Type B pancreatic cell (in vitro differentiated cells): ENCODE measurements at regions not wholly inside any gene's neighbourhood (a gene's known extent, or its start where the extent isn't known, plus 50 kb on each side); places are given as distances from the start of the nearest gene placed in this dataset.

Source experiments
- DNase-seq: peaks from one replicate; pipeline ENCODE4 v3.0.0; 2021; ENCODE audit warnings: mixed read lengths; ENCODE audit not compliant: unreplicated experiment; ENCODE audit errors: extremely low spot score
- H3K27ac Mint-ChIP-seq: 2 replicates; pipeline ENCODE4 v1.8.0; 2021; ENCODE audit warnings: mild to moderate bottlenecking, mixed read lengths
- H3K27me3 Mint-ChIP-seq: 2 replicates; pipeline ENCODE4 v1.8.0; 2021; ENCODE audit warnings: mixed read lengths
- H3K36me3 Mint-ChIP-seq: 2 replicates; pipeline ENCODE4 v1.8.0; 2021; ENCODE audit warnings: mixed read lengths
- H3K4me1 Mint-ChIP-seq: one replicate; pipeline ENCODE4 v1.8.0; 2021; ENCODE audit warnings: mixed read lengths; ENCODE audit not compliant: unreplicated experiment
- H3K4me3 Mint-ChIP-seq: 2 replicates; pipeline ENCODE4 v1.8.0; 2021; ENCODE audit warnings: mild to moderate bottlenecking, mixed read lengths
- H3K9me3 Mint-ChIP-seq: 2 replicates; pipeline ENCODE4 v1.8.0; 2021; ENCODE audit warnings: mixed read lengths
- TF ChIP-seq, protein P1 (sequence below): fragments of 200-600 bp; sonication (generic); conservative IDR thresholded peaks from 2 replicates; pipeline ENCODE4 v1.5.0; 2021; ENCODE audit warnings: antibody characterized with exemption, mild to moderate bottlenecking

DNA sequence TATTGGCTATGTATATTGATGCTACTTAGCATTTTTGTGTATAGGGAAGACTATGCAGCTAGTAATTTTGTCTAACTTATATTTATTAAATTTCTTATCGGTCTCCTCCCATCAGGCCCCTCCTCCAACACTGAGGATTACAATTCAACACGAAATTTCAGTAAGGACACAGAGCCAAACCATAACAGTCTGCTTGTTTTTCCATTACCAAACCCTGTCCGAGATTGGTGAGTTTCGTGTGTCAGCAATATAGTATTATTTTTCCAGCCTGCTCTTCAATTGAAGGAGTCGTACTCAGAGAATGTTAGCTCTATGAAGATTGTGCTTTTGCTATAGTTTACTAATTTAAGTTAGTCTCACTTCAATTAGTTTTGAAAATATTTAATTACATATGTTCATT lies 1495.3 kb downstream of the MRPL39 start:
- DNase-seq, result no peak
- H3K36me3 Mint-ChIP-seq, result no peaks in the 10 kb centered on the region
- H3K27me3 Mint-ChIP-seq, result no peaks in the 10 kb centered on the region
- TF ChIP-seq, protein P1, sequence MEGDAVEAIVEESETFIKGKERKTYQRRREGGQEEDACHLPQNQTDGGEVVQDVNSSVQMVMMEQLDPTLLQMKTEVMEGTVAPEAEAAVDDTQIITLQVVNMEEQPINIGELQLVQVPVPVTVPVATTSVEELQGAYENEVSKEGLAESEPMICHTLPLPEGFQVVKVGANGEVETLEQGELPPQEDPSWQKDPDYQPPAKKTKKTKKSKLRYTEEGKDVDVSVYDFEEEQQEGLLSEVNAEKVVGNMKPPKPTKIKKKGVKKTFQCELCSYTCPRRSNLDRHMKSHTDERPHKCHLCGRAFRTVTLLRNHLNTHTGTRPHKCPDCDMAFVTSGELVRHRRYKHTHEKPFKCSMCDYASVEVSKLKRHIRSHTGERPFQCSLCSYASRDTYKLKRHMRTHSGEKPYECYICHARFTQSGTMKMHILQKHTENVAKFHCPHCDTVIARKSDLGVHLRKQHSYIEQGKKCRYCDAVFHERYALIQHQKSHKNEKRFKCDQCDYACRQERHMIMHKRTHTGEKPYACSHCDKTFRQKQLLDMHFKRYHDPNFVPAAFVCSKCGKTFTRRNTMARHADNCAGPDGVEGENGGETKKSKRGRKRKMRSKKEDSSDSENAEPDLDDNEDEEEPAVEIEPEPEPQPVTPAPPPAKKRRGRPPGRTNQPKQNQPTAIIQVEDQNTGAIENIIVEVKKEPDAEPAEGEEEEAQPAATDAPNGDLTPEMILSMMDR, result no peak
- no peaks in the 10 kb centered on the region for H3K9me3 Mint-ChIP-seq
- H3K4me3 Mint-ChIP-seq, result no peak overlapping the region
- no peak overlapping the region for H3K27ac Mint-ChIP-seq
- H3K4me1 Mint-ChIP-seq, result no peaks in the 10 kb centered on the region

- H3K36me3 Mint-ChIP-seq, result no peaks in the 10 kb centered on the region
- H3K4me3 Mint-ChIP-seq, result no peak overlapping the region
- no peaks in the 10 kb centered on the region for H3K9me3 Mint-ChIP-seq
- TF ChIP-seq, protein P1, result no peak
- H3K27me3 Mint-ChIP-seq, result no peaks in the 10 kb centered on the region
- DNase-seq, result no peak
- no peak overlapping the region for H3K27ac Mint-ChIP-seq
- H3K4me1 Mint-ChIP-seq, result no peaks in the 10 kb centered on the region
These were observed 1496.4 kb downstream of the MRPL39 start for GRCh38 chr21:24110846-24111245.

GRCh38 chr21:24097181-24097580 lies 1510.1 kb downstream of the MRPL39 start:
- no peaks in the 10 kb centered on the region for H3K4me1 Mint-ChIP-seq
- no peaks in the 10 kb centered on the region for H3K36me3 Mint-ChIP-seq
- H3K27me3 Mint-ChIP-seq, result no peaks in the 10 kb centered on the region
- no peak overlapping the region for H3K27ac Mint-ChIP-seq
- TF ChIP-seq, protein P1, result no peak
- no peak overlapping the region for H3K4me3 Mint-ChIP-seq
- H3K9me3 Mint-ChIP-seq, result no peaks in the 10 kb centered on the region
- DNase-seq, result no peak

DNA sequence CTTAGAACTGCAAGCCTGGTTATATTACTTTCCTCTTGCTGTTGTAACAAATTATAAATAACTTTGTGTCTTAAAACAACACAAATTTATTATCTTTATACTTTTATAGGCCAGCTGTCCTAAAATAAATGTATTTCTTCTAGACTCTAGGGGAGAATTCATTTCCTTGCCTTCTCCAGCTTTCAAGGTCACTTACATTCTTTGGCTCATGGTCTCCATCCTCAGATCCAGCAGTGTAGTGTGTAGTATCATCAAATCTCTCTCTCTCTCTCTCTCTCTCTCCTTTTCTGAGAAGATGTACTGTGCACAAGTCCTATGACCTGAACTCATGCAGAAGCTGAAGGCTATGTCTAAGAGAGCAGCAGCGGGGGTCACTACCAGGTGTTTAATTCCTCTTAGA lies 1510.6 kb downstream of the MRPL39 start:
- H3K4me1 Mint-ChIP-seq, result no peaks in the 10 kb centered on the region
- no peaks in the 10 kb centered on the region for H3K27me3 Mint-ChIP-seq
- H3K4me3 Mint-ChIP-seq, result no peak overlapping the region
- TF ChIP-seq, protein P1, result no peak
- no peaks in the 10 kb centered on the region for H3K9me3 Mint-ChIP-seq
- no peaks in the 10 kb centered on the region for H3K36me3 Mint-ChIP-seq
- H3K27ac Mint-ChIP-seq, result no peak overlapping the region
- DNase-seq, result no peak

DNA sequence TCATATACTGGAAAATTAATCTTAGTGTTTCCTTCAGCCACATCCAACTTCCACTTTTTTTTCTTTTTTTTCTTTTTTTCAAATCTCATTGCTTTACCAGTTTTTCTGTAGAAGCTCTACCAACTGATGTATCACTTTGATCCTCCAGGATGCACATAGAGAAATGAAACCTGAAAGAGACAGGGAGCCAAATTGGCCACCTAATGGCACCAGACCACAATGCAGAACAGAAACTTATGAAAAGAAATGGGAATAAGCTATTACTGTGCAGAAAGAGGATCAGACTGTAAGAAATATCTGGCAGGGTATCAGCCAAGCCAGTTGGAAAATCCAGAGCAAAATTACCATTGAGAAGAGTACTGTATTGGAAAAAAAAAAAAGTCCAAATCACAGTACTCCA lies 1514.2 kb downstream of the MRPL39 start:
- Mint-ChIP-seq H3K36me3 (no peaks in the 10 kb centered on the region), H3K27ac (no peak overlapping the region), H3K9me3 (no peaks in the 10 kb centered on the region), H3K4me1 (no peaks in the 10 kb centered on the region), H3K4me3 (no peak overlapping the region), H3K27me3 (no peaks in the 10 kb centered on the region)
- TF ChIP-seq, protein P1, result no peak
- DNase-seq, result no peak

DNA sequence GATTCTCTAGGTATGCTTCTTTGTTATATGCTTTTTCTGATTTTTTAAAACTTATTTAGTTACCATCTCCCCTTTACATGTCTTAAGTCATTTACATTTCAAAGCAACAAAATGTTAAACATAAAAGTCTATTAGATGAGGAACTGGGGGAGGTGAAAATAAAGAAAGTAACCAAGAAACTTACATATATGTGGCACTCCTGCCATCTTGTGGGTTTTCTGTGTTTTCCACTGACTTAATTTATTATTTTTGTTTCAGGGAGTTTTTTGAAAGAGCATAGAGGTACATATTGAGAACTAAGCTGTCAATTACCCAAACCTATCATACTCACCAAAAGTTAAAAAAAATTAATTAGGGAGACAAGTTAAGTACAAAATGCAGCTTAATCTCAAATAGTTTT lies 1531.1 kb downstream of the MRPL39 start:
- Mint-ChIP-seq H3K4me3 (no peak overlapping the region), H3K9me3 (peaks cover 4% of the 10 kb centered on the region), H3K4me1 (no peaks in the 10 kb centered on the region), H3K36me3 (no peaks in the 10 kb centered on the region), H3K27ac (no peak overlapping the region), H3K27me3 (no peaks in the 10 kb centered on the region)
- no peak for DNase-seq
- TF ChIP-seq, protein P1, result no peak
